ENCODE measurements at regions not wholly inside any gene's neighbourhood (a gene's known extent, or its start where the extent isn't known, plus 50 kb on each side); places are given as distances from the start of the nearest gene placed in this dataset.

GRCh38 chr17:77571155-77571981 lies 387.1 kb upstream of the TNRC6C start:
- no peak for TF ChIP-seq CTCF (conservative IDR thresholded peaks at IDR 0.05; ENCODE audit: low read depth, low read length)
- TF ChIP-seq EZH2 (IDR thresholded peaks at IDR 0.05; ENCODE audit: low read length, unreplicated experiment), result no peak

Measured in PC-3 (cell line).